B cell (primary cell): ENCODE measurements at regions not wholly inside any gene's neighbourhood (a gene's known extent, or its start where the extent isn't known, plus 50 kb on each side); places are given as distances from the start of the nearest gene placed in this dataset.

ENCODE experiments used
- ATAC-seq: fragments of 200-7000 bp; cut with Tn5 transposase; one replicate; pipeline ENCODE4 v1.10.0; 2021; ENCODE audit warnings: low read depth, mild to moderate bottlenecking, moderate number of reproducible peaks, moderate library complexity
- CTCF ChIA-PET: fragments of 350-600 bp; sonication (Branson Sonifier 250); formaldehyde crosslinking; loops from one replicate; lab custom pipeline; 2021; ENCODE audit warnings: antibody characterized with exemption, inconsistent platforms; lab: Charles Lee
- POLR2A ChIA-PET: fragments of 350-600 bp; sonication (Branson Sonifier 250); formaldehyde crosslinking; loops from one replicate; lab custom pipeline; 2021; ENCODE audit warnings: antibody characterized with exemption; lab: Charles Lee
- DNase-seq: peaks from one replicate; pipeline ENCODE4 v3.0.0; 2013
- H2AFZ ChIP-seq: 2 replicates; pipeline ENCODE4 v1.6.1; 2012; ENCODE audit warnings: mild to moderate bottlenecking, low read depth, low read length; ENCODE audit not compliant: insufficient read depth, poor library complexity, severe bottlenecking
- H3K27ac ChIP-seq, 2 donors: 1 replicate in 1 of 2; 2 replicates in 1 of 2; pipeline ENCODE4 v1.5.1; 2012 to 2013; ENCODE audit warnings: low read length in 2 of 2, mild to moderate bottlenecking in 2 of 2, moderate library complexity in 1 of 2
- H3K27me3 ChIP-seq, 4 experiments: fragments of 200-600 bp in 1 of 4; sonication (generic) in 1 of 4; replicated peaks in 1 of 4; 1 replicate in 2 of 4; 2 replicates in 2 of 4; pipeline versions ENCODE4 v1.6.1 to v1.7.0; 2013 to 2016; ENCODE audit warnings: low read length in 3 of 4, mild to moderate bottlenecking in 2 of 4, mixed read lengths in 1 of 4, moderate library complexity in 1 of 4; ENCODE audit not compliant: insufficient read depth in 4 of 4, control insufficient read depth in 3 of 4; ENCODE audit errors: control extremely low read depth in 1 of 4
- H3K36me3 ChIP-seq, 2 experiments: replicated peaks in 1 of 2; 1 replicate in 1 of 2; 2 replicates in 1 of 2; pipeline versions ENCODE4 v1.6.1 to v1.7.1; 2013; ENCODE audit warnings: low read length in 1 of 2; ENCODE audit not compliant: insufficient read depth in 2 of 2, control insufficient read depth in 1 of 2; ENCODE audit errors: control extremely low read depth in 1 of 2, extremely low read depth in 1 of 2
- H3K4me1 ChIP-seq, 2 donors: fragments of 200-600 bp in 1 of 2; sonication (generic) in 1 of 2; 1 replicate in 1 of 2; 2 replicates in 1 of 2; pipeline versions ENCODE4 v1.5.1 to v1.6.1; 2013 to 2017; ENCODE audit warnings: low read length in 2 of 2; ENCODE audit not compliant: control insufficient read depth in 2 of 2, insufficient read depth in 2 of 2
- H3K4me2 ChIP-seq: replicated peaks from 2 replicates; pipeline ENCODE3; 2012; ENCODE audit warnings: mild to moderate bottlenecking, low read depth, low read length; ENCODE audit not compliant: poor library complexity, severe bottlenecking
- H3K4me3 ChIP-seq, 5 experiments: fragments of 200-600 bp in 1 of 5; sonication (generic) in 1 of 5; 1 replicate in 3 of 5; 2 replicates in 2 of 5; pipeline versions ENCODE4 v1.5.1 to v1.7.0; 2011 to 2016; ENCODE audit warnings: low read length in 4 of 5, mild to moderate bottlenecking in 4 of 5, low read depth in 2 of 5, control low read depth in 1 of 5, moderate library complexity in 1 of 5; ENCODE audit not compliant: insufficient read depth in 1 of 5; ENCODE audit errors: control extremely low read depth in 1 of 5, extremely low read depth in 1 of 5
- H3K79me2 ChIP-seq: fragments of 200-600 bp; sonication (generic); one replicate; pipeline ENCODE4 v1.6.0; 2016; ENCODE audit warnings: low read length; ENCODE audit not compliant: control insufficient read depth, insufficient read depth
- H3K9ac ChIP-seq: fragments of 200-600 bp; sonication (generic); 2 replicates; pipeline ENCODE4 v1.6.1; 2017; ENCODE audit warnings: mild to moderate bottlenecking, low read length, moderate library complexity
- H3K9me3 ChIP-seq, 3 donors: one replicate each; pipeline versions ENCODE4 v1.6.1 to v1.7.1; 2013; ENCODE audit warnings: low read length in 2 of 3; ENCODE audit not compliant: control insufficient read depth in 2 of 3, insufficient read depth in 1 of 3; ENCODE audit errors: control extremely low read depth in 1 of 3
- H4K20me1 ChIP-seq: 2 replicates; pipeline ENCODE4 v1.6.0; 2012; ENCODE audit warnings: mild to moderate bottlenecking, low read length; ENCODE audit not compliant: insufficient read depth, control insufficient read depth, poor library complexity, severe bottlenecking
- H3K27ac Mint-ChIP-seq: one replicate; pipeline ENCODE4 v1.8.0; 2021; ENCODE audit warnings: mixed read lengths
- H3K27me3 Mint-ChIP-seq: one replicate; pipeline ENCODE4 v1.8.0; 2021; ENCODE audit warnings: mixed read lengths
- H3K4me1 Mint-ChIP-seq: one replicate; pipeline ENCODE4 v1.8.0; 2021; ENCODE audit warnings: mixed read lengths
- H3K4me3 Mint-ChIP-seq: one replicate; pipeline ENCODE4 v1.8.0; 2021; ENCODE audit warnings: mixed read lengths
- H3K9me3 Mint-ChIP-seq: one replicate; pipeline ENCODE4 v1.8.0; 2022; ENCODE audit warnings: mixed read lengths; ENCODE audit not compliant: insufficient read depth
- CTCF ChIP-seq: fragments of 200-600 bp; IDR thresholded peaks from one replicate; pipeline ENCODE4 v1.8.0; 2022; ENCODE audit warnings: antibody characterized with exemption, mild to moderate bottlenecking
- EZH2 ChIP-seq: IDR thresholded peaks from 2 replicates; pipeline ENCODE4 v1.6.1; 2012; ENCODE audit warnings: borderline replicate concordance, low read depth, mild to moderate bottlenecking, moderate library complexity, low read length; ENCODE audit not compliant: insufficient read depth, poor library complexity, severe bottlenecking
- WGBS: methylation state at CpG from one replicate; pipeline ENCODE4 v1.1.5; 2013; ENCODE audit warnings: missing lambda C conversion rate; ENCODE audit not compliant: insufficient coverage; 5-methylcytosine and 5-hydroxymethylcytosine counted together
- intact Hi-C: fragments of 100-400 bp; cut with micrococcal nuclease; formaldehyde crosslinking; loops from one replicate; pipeline ENCODE4 v1.10.0; 2022

GRCh38 chr11:92391364-92391763 lies 166.7 kb downstream of the FAT3 start:
- H3K27ac ChIP-seq, result no peak overlapping the region
- H3K9ac ChIP-seq, result no peak overlapping the region
- no peaks in the 10 kb centered on the region for H3K9me3 ChIP-seq
- H3K4me1 ChIP-seq, result no peaks in the 10 kb centered on the region
- Mint-ChIP-seq H3K27ac (no peak overlapping the region), H3K4me3 (no peak overlapping the region), H3K4me1 (no peaks in the 10 kb centered on the region), H3K9me3 (no peaks in the 10 kb centered on the region), H3K27me3 (no peaks in the 10 kb centered on the region)
- intact Hi-C loops, result no loop called here
- CTCF ChIA-PET, result no interaction called here
- H3K27me3 ChIP-seq, result no peaks in the 10 kb centered on the region
- H3K79me2 ChIP-seq, result no peaks in the 10 kb centered on the region
- ATAC-seq (no peak), DNase-seq (no peak)
- H2AFZ ChIP-seq, result no peak overlapping the region
- no peaks in the 10 kb centered on the region for H3K36me3 ChIP-seq
- H3K4me2 ChIP-seq, result no peak overlapping the region
- no peaks in the 10 kb centered on the region for H4K20me1 ChIP-seq
- TF ChIP-seq EZH2 (no peak), CTCF (no peak)
- no peak overlapping the region for H3K4me3 ChIP-seq
- POLR2A ChIA-PET, result no interaction called here

- Mint-ChIP-seq H3K4me3 (no peak overlapping the region), H3K27ac (no peak overlapping the region), H3K9me3 (no peaks in the 10 kb centered on the region), H3K4me1 (no peaks in the 10 kb centered on the region), H3K27me3 (no peaks in the 10 kb centered on the region)
- H3K9ac ChIP-seq, result no peak overlapping the region
- H4K20me1 ChIP-seq, result no peaks in the 10 kb centered on the region
- no CpG with 5 or more reads among the region's 6 CpGs for WGBS
- H3K27ac ChIP-seq, result no peak overlapping the region
- ChIA-PET POLR2A (no interaction called here), CTCF (no interaction called here)
- no peak overlapping the region for H3K4me2 ChIP-seq
- TF ChIP-seq CTCF (no peak), EZH2 (no peak)
- no peaks in the 10 kb centered on the region for H3K9me3 ChIP-seq
- H3K36me3 ChIP-seq, result no peaks in the 10 kb centered on the region
- H3K4me3 ChIP-seq, result no peak overlapping the region
- no peak for ATAC-seq
- no peaks in the 10 kb centered on the region for H3K27me3 ChIP-seq
- no peak overlapping the region for H2AFZ ChIP-seq
- intact Hi-C loops, result no loop called here
- H3K79me2 ChIP-seq, result no peaks in the 10 kb centered on the region
- no peak for DNase-seq
- no peaks in the 10 kb centered on the region for H3K4me1 ChIP-seq
Observed at GRCh38 chr11:92391808-92392207, 167.2 kb downstream of the FAT3 start.
